ENCODE measurements at regions not wholly inside any gene's neighbourhood (a gene's known extent, or its start where the extent isn't known, plus 50 kb on each side); places are given as distances from the start of the nearest gene placed in this dataset.

- no peak for TF ChIP-seq POLR2A (IDR thresholded peaks at IDR 0.05; ENCODE audit: low read depth, low read length)
- no peak for TF ChIP-seq POLR2AphosphoS5 (IDR thresholded peaks at IDR 0.05; ENCODE audit: low read depth, low read length)
These were observed 606.1 kb upstream of the USP24 start for GRCh38 chr1:55821234-55821633.
